ENCODE measurements at regions not wholly inside any gene's neighbourhood (a gene's known extent, or its start where the extent isn't known, plus 50 kb on each side); places are given as distances from the start of the nearest gene placed in this dataset.

- TF ChIP-seq POLR2A (IDR thresholded peaks at IDR 0.05; ENCODE audit: low read length) = no peak
- no peak for TF ChIP-seq GATA1 (IDR thresholded peaks at IDR 0.05; ENCODE audit: low read depth, low read length)
Measured at GRCh38 chr2:221994926-221995325, 303.9 kb downstream of the PAX3 start.

Data from erythroblast (primary cell).